AG04450 (cell line): ENCODE measurements at regions not wholly inside any gene's neighbourhood (a gene's known extent, or its start where the extent isn't known, plus 50 kb on each side); places are given as distances from the start of the nearest gene placed in this dataset.

Experiments
- CTCF ChIA-PET: fragments of 300-600, 350-600 bp; formaldehyde crosslinking; extraction: SDS; loops from one replicate; lab custom pipeline; 2022; ENCODE audit warnings: antibody characterized with exemption, inconsistent platforms; lab: Charles Lee
- POLR2A ChIA-PET: fragments of 350-600 bp; formaldehyde crosslinking; extraction: SDS; loops from one replicate; lab custom pipeline; 2021; ENCODE audit warnings: antibody characterized with exemption, inconsistent platforms; lab: Yijun Ruan, JAX
- DNase-seq: peaks from one replicate; pipeline ENCODE4 v3.0.0-alpha.2; 2011; ENCODE audit warnings: low read depth, low spot score
- H3K27ac ChIP-seq: one replicate; pipeline ENCODE4 v1.5.1; 2012; ENCODE audit warnings: low read depth, low read length, control low read depth
- H3K27me3 ChIP-seq: one replicate; pipeline ENCODE4 v1.6.0; 2012; ENCODE audit warnings: low read length; ENCODE audit not compliant: control insufficient read depth, insufficient read depth
- H3K4me3 ChIP-seq: 2 replicates; pipeline ENCODE4 v1.5.1; 2011; ENCODE audit warnings: mild to moderate bottlenecking, low read depth, low read length, control low read depth
- H3K9me3 ChIP-seq: 2 replicates; pipeline ENCODE4 v1.5.1; 2012; ENCODE audit warnings: low read length; ENCODE audit not compliant: control insufficient read depth, insufficient read depth
- TF ChIP-seq, protein P1 (sequence below): IDR thresholded peaks from 2 replicates; pipeline ENCODE4 v1.5.1; 2011; ENCODE audit warnings: low read depth, low read length, control low read depth, inconsistent platforms

DNA sequence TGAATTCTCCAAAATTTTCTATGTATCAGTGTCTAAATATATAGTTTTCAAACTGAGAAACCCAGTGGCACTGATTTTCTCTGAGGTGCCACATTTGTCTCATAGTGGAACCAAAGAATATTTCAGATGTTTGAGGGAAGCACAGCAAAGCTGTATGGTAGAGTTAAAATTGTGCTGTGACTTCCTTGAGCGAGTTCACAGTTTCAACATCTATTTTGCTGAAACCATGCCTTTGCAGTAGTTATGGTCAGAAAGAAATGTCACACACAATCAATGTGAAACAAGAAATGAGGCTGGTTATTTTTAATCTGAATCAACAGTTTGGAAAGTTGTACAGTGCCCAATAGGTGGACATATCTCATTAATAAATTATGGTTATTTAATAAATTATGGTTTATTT is 394.0 kb upstream of the SPTLC3 start:
- Histone ChIP-seq H3K27ac (no peak overlapping the region), H3K27me3 (no peaks in the 10 kb centered on the region), H3K9me3 (peaks cover 19% of the 10 kb centered on the region; the same call in 1 of the 2 replicates), H3K4me3 (no peak overlapping the region)
- ChIA-PET POLR2A (no interaction called here), CTCF (no interaction called here)
- TF ChIP-seq, protein P1, sequence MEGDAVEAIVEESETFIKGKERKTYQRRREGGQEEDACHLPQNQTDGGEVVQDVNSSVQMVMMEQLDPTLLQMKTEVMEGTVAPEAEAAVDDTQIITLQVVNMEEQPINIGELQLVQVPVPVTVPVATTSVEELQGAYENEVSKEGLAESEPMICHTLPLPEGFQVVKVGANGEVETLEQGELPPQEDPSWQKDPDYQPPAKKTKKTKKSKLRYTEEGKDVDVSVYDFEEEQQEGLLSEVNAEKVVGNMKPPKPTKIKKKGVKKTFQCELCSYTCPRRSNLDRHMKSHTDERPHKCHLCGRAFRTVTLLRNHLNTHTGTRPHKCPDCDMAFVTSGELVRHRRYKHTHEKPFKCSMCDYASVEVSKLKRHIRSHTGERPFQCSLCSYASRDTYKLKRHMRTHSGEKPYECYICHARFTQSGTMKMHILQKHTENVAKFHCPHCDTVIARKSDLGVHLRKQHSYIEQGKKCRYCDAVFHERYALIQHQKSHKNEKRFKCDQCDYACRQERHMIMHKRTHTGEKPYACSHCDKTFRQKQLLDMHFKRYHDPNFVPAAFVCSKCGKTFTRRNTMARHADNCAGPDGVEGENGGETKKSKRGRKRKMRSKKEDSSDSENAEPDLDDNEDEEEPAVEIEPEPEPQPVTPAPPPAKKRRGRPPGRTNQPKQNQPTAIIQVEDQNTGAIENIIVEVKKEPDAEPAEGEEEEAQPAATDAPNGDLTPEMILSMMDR: no peak
- no peak for DNase-seq

GRCh38 chr20:12617076-12617475 is 391.7 kb upstream of the SPTLC3 start:
- no peak overlapping the region for H3K4me3 ChIP-seq
- TF ChIP-seq, protein P1: no peak
- H3K9me3 ChIP-seq: peaks cover 24% of the 10 kb centered on the region; the same call in 1 of the 2 replicates
- H3K27ac ChIP-seq: no peak overlapping the region
- POLR2A ChIA-PET: no interaction called here
- DNase-seq: no peak
- H3K27me3 ChIP-seq: no peaks in the 10 kb centered on the region
- CTCF ChIA-PET: no interaction called here

- H3K27me3 ChIP-seq: no peaks in the 10 kb centered on the region
- TF ChIP-seq, protein P1: no peak
- ChIA-PET POLR2A (no interaction called here), CTCF (no interaction called here)
- DNase-seq: no peak
- no peak overlapping the region for H3K27ac ChIP-seq
- H3K9me3 ChIP-seq: peaks cover 9% of the 10 kb centered on the region; the same call in 1 of the 2 replicates
- no peak overlapping the region for H3K4me3 ChIP-seq
Observed at GRCh38 chr20:12623870-12624269, 384.9 kb upstream of the SPTLC3 start.

- no peak for DNase-seq
- H3K4me3 ChIP-seq: no peak overlapping the region
- H3K27ac ChIP-seq: no peak overlapping the region
- TF ChIP-seq, protein P1: no peak
- ChIA-PET CTCF (no interaction called here), POLR2A (no interaction called here)
- no peaks in the 10 kb centered on the region for H3K27me3 ChIP-seq
- peaks cover 9% of the 10 kb centered on the region for H3K9me3 ChIP-seq
Observed at GRCh38 chr20:12627485-12627884, 381.3 kb upstream of the SPTLC3 start.

DNA sequence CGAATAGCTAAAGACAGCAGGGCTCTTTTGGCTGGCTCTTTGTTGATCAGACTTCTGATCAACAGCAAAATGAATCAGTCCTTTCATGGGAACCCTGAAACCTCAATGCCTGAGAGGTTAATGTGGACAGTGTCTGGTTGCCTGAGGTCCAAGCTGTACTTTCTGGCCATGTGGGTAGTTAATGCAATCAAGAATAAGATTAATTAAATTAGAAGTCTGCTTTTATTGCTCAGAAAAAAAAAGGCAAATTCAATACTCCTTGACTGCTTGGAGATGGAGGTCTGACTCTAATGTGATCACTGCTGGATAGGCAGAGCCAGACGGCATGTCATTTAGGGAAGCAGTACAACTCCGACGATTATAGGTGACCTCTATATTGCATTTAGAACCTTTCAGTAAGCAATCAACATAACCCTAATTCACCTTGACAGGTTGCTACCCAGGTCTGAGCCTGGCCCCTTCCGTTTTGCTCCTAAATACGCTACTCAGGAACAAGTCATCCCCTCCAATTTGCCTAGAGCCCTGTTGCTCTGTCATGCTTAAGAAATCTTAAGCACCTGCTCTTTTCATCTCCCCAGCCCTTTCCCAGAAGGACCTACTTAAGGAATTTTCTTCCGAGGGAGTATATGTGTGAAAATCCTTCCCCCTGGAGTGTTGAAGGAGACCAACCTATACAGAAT is 370.0 kb upstream of the SPTLC3 start:
- Histone ChIP-seq H3K27me3 (no peaks in the 10 kb centered on the region), H3K4me3 (no peak overlapping the region), H3K9me3 (peaks cover 9% of the 10 kb centered on the region), H3K27ac (no peak overlapping the region)
- TF ChIP-seq, protein P1: no peak
- CTCF ChIA-PET: no interaction called here
- POLR2A ChIA-PET: no interaction called here
- DNase-seq: no peak
